Calu3 (cell line): ENCODE measurements at regions not wholly inside any gene's neighbourhood (a gene's known extent, or its start where the extent isn't known, plus 50 kb on each side); places are given as distances from the start of the nearest gene placed in this dataset.

Experiments used
- BruUV-seq: library from RNA; stranded (reverse); fragments of 400-500 nt; replicated peaks from 2 replicates; lab custom pipeline; 2021; lab: Mats Ljungman, UMichigan
- CTCF ChIA-PET: fragments of 300-600 bp; sonication (Branson Sonifier 250); formaldehyde crosslinking; loops from one replicate; lab custom pipeline; 2022; ENCODE audit warnings: antibody characterized with exemption; lab: Charles Lee
- DNase-seq: peaks from one replicate; pipeline ENCODE4 v3.0.0; 2022
- H3K27ac Mint-ChIP-seq: one replicate; pipeline ENCODE4 v1.8.0; 2022; ENCODE audit warnings: mixed read lengths; ENCODE audit not compliant: unreplicated experiment
- H3K27me3 Mint-ChIP-seq: one replicate; pipeline ENCODE4 v1.8.0; 2022; ENCODE audit warnings: mixed read lengths; ENCODE audit not compliant: unreplicated experiment
- H3K36me3 Mint-ChIP-seq: one replicate; pipeline ENCODE4 v1.8.0; 2022; ENCODE audit warnings: mild to moderate bottlenecking, moderate library complexity, mixed read lengths; ENCODE audit not compliant: insufficient read depth, unreplicated experiment
- H3K4me1 Mint-ChIP-seq: one replicate; pipeline ENCODE4 v1.8.0; 2022; ENCODE audit warnings: mild to moderate bottlenecking, low read depth, mixed read lengths; ENCODE audit not compliant: unreplicated experiment
- H3K4me3 Mint-ChIP-seq: one replicate; pipeline ENCODE4 v1.8.0; 2022; ENCODE audit warnings: mild to moderate bottlenecking, low read depth, moderate library complexity, mixed read lengths; ENCODE audit not compliant: unreplicated experiment
- H3K9me3 Mint-ChIP-seq: one replicate; pipeline ENCODE4 v1.8.0; 2022; ENCODE audit warnings: low read depth, mixed read lengths; ENCODE audit not compliant: unreplicated experiment
- CTCF ChIP-seq: fragments of 200-600 bp; IDR thresholded peaks from one replicate; pipeline ENCODE4 v1.8.0; 2022; ENCODE audit warnings: antibody characterized with exemption; ENCODE audit not compliant: unreplicated experiment
- intact Hi-C: fragments of 100-400 bp; cut with micrococcal nuclease; formaldehyde crosslinking; loops from one replicate; pipeline ENCODE4 v1.10.0; 2022; ENCODE audit not compliant: unreplicated experiment

GRCh38 chr10:20407357-20407756, 489.8 kb downstream of the NEBL start:
- Mint-ChIP-seq H3K4me1 (no peaks in the 10 kb centered on the region), H3K4me3 (no peak overlapping the region), H3K9me3 (peaks cover 20% of the 10 kb centered on the region), H3K27ac (no peak overlapping the region), H3K27me3 (no peaks in the 10 kb centered on the region), H3K36me3 (no peaks in the 10 kb centered on the region)
- intact Hi-C loops: no loop called here
- CTCF ChIA-PET: no interaction called here
- TF ChIP-seq CTCF: no peak
- no TSS peak for BruUV-seq
- DNase-seq: no peak

GRCh38 chr10:20406281-20407104, 490.6 kb downstream of the NEBL start:
- CTCF ChIA-PET: no interaction called here
- Mint-ChIP-seq H3K4me1 (no peaks in the 10 kb centered on the region), H3K9me3 (peaks cover 20% of the 10 kb centered on the region), H3K27ac (no peak overlapping the region), H3K4me3 (no peak overlapping the region), H3K36me3 (no peaks in the 10 kb centered on the region), H3K27me3 (no peaks in the 10 kb centered on the region)
- TF ChIP-seq CTCF: no peak
- no peak for DNase-seq
- BruUV-seq: no TSS peak
- intact Hi-C loops: no loop called here

- Mint-ChIP-seq H3K4me1 (no peaks in the 10 kb centered on the region), H3K27me3 (no peaks in the 10 kb centered on the region), H3K36me3 (no peaks in the 10 kb centered on the region), H3K4me3 (no peak overlapping the region), H3K27ac (no peak overlapping the region), H3K9me3 (peaks cover 20% of the 10 kb centered on the region)
- BruUV-seq: no TSS peak
- CTCF ChIA-PET: no interaction called here
- intact Hi-C loops: no loop called here
- no peak for DNase-seq
- no peak for TF ChIP-seq CTCF
Measured at GRCh38 chr10:20405761-20406160, 491.4 kb downstream of the NEBL start.

- no peak for TF ChIP-seq CTCF
- Mint-ChIP-seq H3K27me3 (no peaks in the 10 kb centered on the region), H3K27ac (no peak overlapping the region), H3K36me3 (no peaks in the 10 kb centered on the region), H3K9me3 (peaks cover 20% of the 10 kb centered on the region), H3K4me1 (no peaks in the 10 kb centered on the region), H3K4me3 (no peak overlapping the region)
- intact Hi-C loops: no loop called here
- no TSS peak for BruUV-seq
- CTCF ChIA-PET: no interaction called here
- DNase-seq: no peak
Measured at GRCh38 chr10:20405050-20405449, 492.1 kb downstream of the NEBL start.
